ENCODE measurements at regions not wholly inside any gene's neighbourhood (a gene's known extent, or its start where the extent isn't known, plus 50 kb on each side); places are given as distances from the start of the nearest gene placed in this dataset.

GRCh38 chr1:5765483-5765882, 226.7 kb downstream of the NPHP4 start:
- no peaks in the 10 kb centered on the region for H3K27me3 ChIP-seq (ENCODE audit: low read length)

GRCh38 chr1:5764959-5765358, 227.3 kb downstream of the NPHP4 start:
- H2AFZ ChIP-seq (ENCODE audit: low read length) = no peak overlapping the region
- no peak overlapping the region for H3K27ac ChIP-seq (ENCODE audit: low read length)
- no peak overlapping the region for H3K4me3 ChIP-seq (ENCODE audit: low read length)
- no peaks in the 10 kb centered on the region for H3K36me3 ChIP-seq (ENCODE audit: insufficient read depth, low read length)
- no peak for DNase-seq
- peaks cover 5% of the 10 kb centered on the region; the same call in 1 of the 2 replicates for H3K9me3 ChIP-seq (ENCODE audit: low read length)
- H3K4me1 ChIP-seq (ENCODE audit: low read length) = no peaks in the 10 kb centered on the region
- no peaks in the 10 kb centered on the region for H3K27me3 ChIP-seq (ENCODE audit: low read length)
- H3K9ac ChIP-seq (ENCODE audit: low read length) = no peak overlapping the region
- H3K9me2 ChIP-seq (replicated peaks; ENCODE audit: insufficient read depth, low read length) = no peaks in the 10 kb centered on the region
- H3K79me2 ChIP-seq (ENCODE audit: low read length) = no peaks in the 10 kb centered on the region
- no peaks in the 10 kb centered on the region for H4K20me1 ChIP-seq (ENCODE audit: insufficient read depth, low read depth, low read length)
- H3K4me2 ChIP-seq (ENCODE audit: low read depth, low read length, poor library complexity, severe bottlenecking) = no peak overlapping the region

More at GRCh38 chr1:5765483-5765882, 226.7 kb downstream of the NPHP4 start:
- H3K79me2 ChIP-seq (ENCODE audit: low read length) = no peaks in the 10 kb centered on the region
- H3K9me3 ChIP-seq (ENCODE audit: low read length) = peaks cover 5% of the 10 kb centered on the region; the same call in 1 of the 2 replicates
- no peak overlapping the region for H3K9ac ChIP-seq (ENCODE audit: low read length)
- no peaks in the 10 kb centered on the region for H3K36me3 ChIP-seq (ENCODE audit: insufficient read depth, low read length)
- H2AFZ ChIP-seq (ENCODE audit: low read length) = no peak overlapping the region
- H3K27ac ChIP-seq (ENCODE audit: low read length) = no peak overlapping the region
- H3K4me1 ChIP-seq (ENCODE audit: low read length) = no peaks in the 10 kb centered on the region
- no peak for DNase-seq
- H3K4me3 ChIP-seq (ENCODE audit: low read length) = no peak overlapping the region
- H4K20me1 ChIP-seq (ENCODE audit: insufficient read depth, low read depth, low read length) = no peaks in the 10 kb centered on the region
- H3K9me2 ChIP-seq (replicated peaks; ENCODE audit: insufficient read depth, low read length) = no peaks in the 10 kb centered on the region
- H3K4me2 ChIP-seq (ENCODE audit: low read depth, low read length, poor library complexity, severe bottlenecking) = no peak overlapping the region

GRCh38 chr1:5764464-5764863, 227.8 kb downstream of the NPHP4 start:
- Histone ChIP-seq H3K9me2 (replicated peaks; ENCODE audit: insufficient read depth, low read length) (no peaks in the 10 kb centered on the region), H3K9ac (ENCODE audit: low read length) (no peak overlapping the region), H3K4me2 (ENCODE audit: low read depth, low read length, poor library complexity, severe bottlenecking) (no peak overlapping the region), H3K27me3 (ENCODE audit: low read length) (no peaks in the 10 kb centered on the region), H3K9me3 (ENCODE audit: low read length) (peaks cover 5% of the 10 kb centered on the region; the same call in 1 of the 2 replicates), H4K20me1 (ENCODE audit: insufficient read depth, low read depth, low read length) (no peaks in the 10 kb centered on the region), H3K4me3 (ENCODE audit: low read length) (no peak overlapping the region), H3K36me3 (ENCODE audit: insufficient read depth, low read length) (no peaks in the 10 kb centered on the region), H3K79me2 (ENCODE audit: low read length) (no peaks in the 10 kb centered on the region), H2AFZ (ENCODE audit: low read length) (no peak overlapping the region), H3K27ac (ENCODE audit: low read length) (no peak overlapping the region), H3K4me1 (ENCODE audit: low read length) (no peaks in the 10 kb centered on the region)
- no peak for DNase-seq

- Histone ChIP-seq H3K4me2 (ENCODE audit: low read depth, low read length, poor library complexity, severe bottlenecking) (no peak overlapping the region), H3K4me1 (ENCODE audit: low read length) (no peaks in the 10 kb centered on the region), H2AFZ (ENCODE audit: low read length) (no peak overlapping the region), H4K20me1 (ENCODE audit: insufficient read depth, low read depth, low read length) (no peaks in the 10 kb centered on the region), H3K9ac (ENCODE audit: low read length) (no peak overlapping the region), H3K79me2 (ENCODE audit: low read length) (no peaks in the 10 kb centered on the region), H3K27me3 (ENCODE audit: low read length) (no peaks in the 10 kb centered on the region), H3K9me2 (replicated peaks; ENCODE audit: insufficient read depth, low read length) (no peaks in the 10 kb centered on the region), H3K9me3 (ENCODE audit: low read length) (peaks cover 5% of the 10 kb centered on the region; the same call in 1 of the 2 replicates), H3K36me3 (ENCODE audit: insufficient read depth, low read length) (no peaks in the 10 kb centered on the region), H3K4me3 (ENCODE audit: low read length) (no peak overlapping the region), H3K27ac (ENCODE audit: low read length) (no peak overlapping the region)
- no peak for DNase-seq
Observed at GRCh38 chr1:5763696-5764370, 228.4 kb downstream of the NPHP4 start.

- Histone ChIP-seq H3K9me2 (replicated peaks; ENCODE audit: insufficient read depth, low read length) (no peaks in the 10 kb centered on the region), H3K27me3 (ENCODE audit: low read length) (no peaks in the 10 kb centered on the region), H3K9ac (ENCODE audit: low read length) (no peak overlapping the region), H3K36me3 (ENCODE audit: insufficient read depth, low read length) (no peaks in the 10 kb centered on the region), H2AFZ (ENCODE audit: low read length) (no peak overlapping the region), H3K4me3 (ENCODE audit: low read length) (no peak overlapping the region), H3K9me3 (ENCODE audit: low read length) (peaks cover 4% of the 10 kb centered on the region; the same call in 1 of the 2 replicates), H3K79me2 (ENCODE audit: low read length) (no peaks in the 10 kb centered on the region), H4K20me1 (ENCODE audit: insufficient read depth, low read depth, low read length) (no peaks in the 10 kb centered on the region), H3K27ac (ENCODE audit: low read length) (no peak overlapping the region), H3K4me2 (ENCODE audit: low read depth, low read length, poor library complexity, severe bottlenecking) (no peak overlapping the region), H3K4me1 (ENCODE audit: low read length) (no peaks in the 10 kb centered on the region)
- no peak for DNase-seq
Observed at GRCh38 chr1:5758859-5759578, 233.2 kb downstream of the NPHP4 start.

- no peak overlapping the region for H3K27ac ChIP-seq (ENCODE audit: low read length)
- no peak overlapping the region for H3K4me3 ChIP-seq (ENCODE audit: low read length)
- no peak overlapping the region for H2AFZ ChIP-seq (ENCODE audit: low read length)
- no peaks in the 10 kb centered on the region for H3K4me1 ChIP-seq (ENCODE audit: low read length)
- H3K27me3 ChIP-seq (ENCODE audit: low read length) = no peaks in the 10 kb centered on the region
- H3K9me2 ChIP-seq (replicated peaks; ENCODE audit: insufficient read depth, low read length) = no peaks in the 10 kb centered on the region
- no peaks in the 10 kb centered on the region for H3K9me3 ChIP-seq (ENCODE audit: low read length)
- DNase-seq = no peak
- no peaks in the 10 kb centered on the region for H3K79me2 ChIP-seq (ENCODE audit: low read length)
- H3K4me2 ChIP-seq (ENCODE audit: low read depth, low read length, poor library complexity, severe bottlenecking) = no peak overlapping the region
- H3K9ac ChIP-seq (ENCODE audit: low read length) = no peak overlapping the region
- no peaks in the 10 kb centered on the region for H4K20me1 ChIP-seq (ENCODE audit: insufficient read depth, low read depth, low read length)
- no peaks in the 10 kb centered on the region for H3K36me3 ChIP-seq (ENCODE audit: insufficient read depth, low read length)
Observed at GRCh38 chr1:5758000-5758858, 234.0 kb downstream of the NPHP4 start.

GRCh38 chr1:5757187-5757805, 234.9 kb downstream of the NPHP4 start:
- Histone ChIP-seq H3K27ac (ENCODE audit: low read length) (no peak overlapping the region), H3K79me2 (ENCODE audit: low read length) (no peaks in the 10 kb centered on the region), H3K9me2 (replicated peaks; ENCODE audit: insufficient read depth, low read length) (no peaks in the 10 kb centered on the region)

More at GRCh38 chr1:5757187-5757805, 234.9 kb downstream of the NPHP4 start:
- Histone ChIP-seq H3K4me3 (ENCODE audit: low read length) (no peak overlapping the region), H4K20me1 (ENCODE audit: insufficient read depth, low read depth, low read length) (no peaks in the 10 kb centered on the region), H3K9me3 (ENCODE audit: low read length) (no peaks in the 10 kb centered on the region), H3K4me1 (ENCODE audit: low read length) (no peaks in the 10 kb centered on the region), H3K4me2 (ENCODE audit: low read depth, low read length, poor library complexity, severe bottlenecking) (no peak overlapping the region), H3K36me3 (ENCODE audit: insufficient read depth, low read length) (no peaks in the 10 kb centered on the region), H3K9ac (ENCODE audit: low read length) (no peak overlapping the region), H3K27me3 (ENCODE audit: low read length) (no peaks in the 10 kb centered on the region), H2AFZ (ENCODE audit: low read length) (no peak overlapping the region)
- no peak for DNase-seq

All from Karpas-422 (cell line).